H1 (cell line): ENCODE measurements at regions not wholly inside any gene's neighbourhood (a gene's known extent, or its start where the extent isn't known, plus 50 kb on each side); places are given as distances from the start of the nearest gene placed in this dataset.

Experiments used
- CTCF ChIA-PET: fragments of 300-600 bp; sonication (Branson Sonifier 250); formaldehyde crosslinking; loops from one replicate; lab custom pipeline; 2021; ENCODE audit not compliant: partially characterized antibody; lab: Charles Lee
- POLR2A ChIA-PET: fragments of 300-600 bp; sonication (Branson Sonifier 250); formaldehyde crosslinking; loops from one replicate; lab custom pipeline; 2021; ENCODE audit warnings: inconsistent platforms; ENCODE audit not compliant: partially characterized antibody; lab: Charles Lee
- DNase-seq, 2 experiments: peaks; one replicate each; pipeline versions ENCODE4 v3.0.0 to v3.0.0-alpha.2; 2010 to 2022; ENCODE audit warnings: low spot score in 2 of 2, low read depth in 1 of 2, mixed read lengths in 1 of 2
- FAIRE-seq: peaks from 2 replicates; lab custom pipeline; 2011; peaks lifted over from hg19 to GRCh38; lab: Jason Lieb, UNC
- H2AFZ ChIP-seq: 2 replicates; pipeline ENCODE4 v1.8.1; 2012; ENCODE audit warnings: low read length, inconsistent platforms
- H2AK5ac ChIP-seq: 2 replicates; pipeline ENCODE4 v1.6.1; 2013; ENCODE audit warnings: low read depth, low read length
- H2BK120ac ChIP-seq: replicated peaks from 2 replicates; pipeline ENCODE3; 2013; ENCODE audit warnings: low read depth, low read length, inconsistent platforms
- H2BK12ac ChIP-seq: 2 replicates; pipeline ENCODE4 v1.6.1; 2013; ENCODE audit warnings: low read depth, low read length
- H2BK15ac ChIP-seq: 2 replicates; pipeline ENCODE4 v1.6.1; 2013; ENCODE audit warnings: low read length
- H2BK20ac ChIP-seq: 2 replicates; pipeline ENCODE4 v1.6.1; 2013; ENCODE audit warnings: low read length
- H2BK5ac ChIP-seq: 2 replicates; pipeline ENCODE4 v1.6.1; 2013; ENCODE audit warnings: low read depth, low read length
- H3K14ac ChIP-seq: 2 replicates; pipeline ENCODE4 v1.6.1; 2013; ENCODE audit warnings: inconsistent platforms; ENCODE audit not compliant: insufficient read length
- H3K18ac ChIP-seq: 2 replicates; pipeline ENCODE4 v1.6.1; 2013; ENCODE audit warnings: low read length; ENCODE audit errors: extremely low read depth
- H3K23ac ChIP-seq: 2 replicates; pipeline ENCODE4 v1.6.1; 2013; ENCODE audit warnings: inconsistent platforms; ENCODE audit not compliant: insufficient read length
- H3K23me2 ChIP-seq: 2 replicates; pipeline ENCODE4 v1.6.1; 2013; ENCODE audit warnings: low read depth, low read length
- H3K27ac ChIP-seq: 2 replicates; pipeline ENCODE4 v1.6.1; 2011; ENCODE audit warnings: low read depth, low read length, inconsistent platforms
- H3K27me3 ChIP-seq, 4 experiments: replicated peaks in 1 of 4; 1 replicate in 1 of 4; 2 replicates in 3 of 4; pipeline versions ENCODE4 v1.6.1 to v1.8.1; 2011 to 2013; ENCODE audit warnings: low read length in 3 of 4, mild to moderate bottlenecking in 3 of 4, inconsistent platforms in 2 of 4, mixed read lengths in 2 of 4, moderate library complexity in 1 of 4; ENCODE audit not compliant: control insufficient read depth in 3 of 4, insufficient read depth in 3 of 4; ENCODE audit errors: extremely low read depth in 1 of 4
- H3K36me3 ChIP-seq, 4 experiments: 2 replicates each; pipeline versions ENCODE4 v1.6.1 to v1.8.1; 2011 to 2013; ENCODE audit warnings: mild to moderate bottlenecking in 4 of 4, low read length in 3 of 4, moderate library complexity in 2 of 4, control low read depth in 1 of 4, inconsistent platforms in 1 of 4; ENCODE audit not compliant: insufficient read depth in 4 of 4, control insufficient read depth in 2 of 4
- H3K4ac ChIP-seq: replicated peaks from 2 replicates; pipeline ENCODE3; 2013; ENCODE audit warnings: low read length, low read depth, mixed read lengths, inconsistent platforms; ENCODE audit not compliant: insufficient read length
- H3K4me1 ChIP-seq, 4 experiments: replicated peaks in 1 of 4; 1 replicate in 1 of 4; 2 replicates in 3 of 4; pipeline versions ENCODE4 v1.6.1 to v1.8.1; 2011 to 2013; ENCODE audit warnings: low read length in 3 of 4, inconsistent platforms in 2 of 4, mixed read lengths in 1 of 4; ENCODE audit not compliant: insufficient read depth in 4 of 4, control insufficient read depth in 3 of 4
- H3K4me2 ChIP-seq, 2 experiments: 2 replicates each; pipeline versions ENCODE4 v1.6.1 to v1.8.1; 2011 to 2013; ENCODE audit warnings: low read depth in 2 of 2, low read length in 2 of 2, control low read depth in 1 of 2, inconsistent platforms in 1 of 2, mild to moderate bottlenecking in 1 of 2; ENCODE audit not compliant: insufficient read depth in 1 of 2
- H3K4me3 ChIP-seq, 4 experiments: fragments of 200-600, 300-600 bp in 1 of 4; sonication (generic), shearing (Covaris generic), sonication (Bioruptor Twin) in 1 of 4; 2 replicates each; pipeline versions ENCODE4 v1.5.1 to v1.8.1; 2011 to 2016; ENCODE audit warnings: low read length in 4 of 4, low read depth in 3 of 4, control low read depth in 2 of 4, inconsistent platforms in 2 of 4, mild to moderate bottlenecking in 2 of 4, mixed read lengths in 1 of 4, moderate library complexity in 1 of 4; ENCODE audit not compliant: insufficient read depth in 2 of 4; ENCODE audit errors: extremely low read depth in 1 of 4
- H3K56ac ChIP-seq: replicated peaks from 2 replicates; pipeline ENCODE3; 2013; ENCODE audit warnings: low read depth, mild to moderate bottlenecking, mixed read lengths, low read length, inconsistent platforms; ENCODE audit not compliant: insufficient read length
- H3K79me1 ChIP-seq: 2 replicates; pipeline ENCODE4 v1.6.1; 2013; ENCODE audit warnings: low read depth, low read length, control low read depth
- H3K79me2 ChIP-seq, 2 experiments: 2 replicates each; pipeline versions ENCODE4 v1.6.1 to v1.8.1; 2012 to 2013; ENCODE audit warnings: low read length in 2 of 2, mild to moderate bottlenecking in 2 of 2, inconsistent platforms in 1 of 2; ENCODE audit not compliant: insufficient read depth in 2 of 2, control insufficient read depth in 1 of 2
- H3K9ac ChIP-seq, 4 experiments: replicated peaks in 1 of 4; 1 replicate in 1 of 4; 2 replicates in 3 of 4; pipeline versions ENCODE4 v1.6.1 to v1.8.1; 2011 to 2013; ENCODE audit warnings: low read depth in 3 of 4, low read length in 3 of 4, control low read depth in 2 of 4, mild to moderate bottlenecking in 2 of 4, moderate library complexity in 2 of 4, inconsistent platforms in 1 of 4; ENCODE audit errors: extremely low read depth in 1 of 4
- H3K9me3 ChIP-seq, 2 experiments: 2 replicates each; pipeline versions ENCODE4 v1.6.1 to v1.8.1; 2012 to 2013; ENCODE audit warnings: mild to moderate bottlenecking in 2 of 2, moderate library complexity in 2 of 2, control low read depth in 1 of 2, inconsistent platforms in 1 of 2, low read depth in 1 of 2, low read length in 1 of 2, mixed read lengths in 1 of 2; ENCODE audit not compliant: insufficient read depth in 2 of 2
- H4K20me1 ChIP-seq, 2 experiments: replicated peaks in 1 of 2; 2 replicates each; pipeline versions ENCODE3 to v1.8.1; 2011 to 2013; ENCODE audit warnings: inconsistent platforms in 2 of 2, low read length in 2 of 2, mild to moderate bottlenecking in 1 of 2; ENCODE audit not compliant: insufficient read depth in 2 of 2, control insufficient read depth in 1 of 2
- H4K5ac ChIP-seq: 2 replicates; pipeline ENCODE4 v1.6.1; 2013; ENCODE audit warnings: low read length, low read depth, mixed read lengths, inconsistent platforms; ENCODE audit not compliant: insufficient read length
- H4K8ac ChIP-seq: 2 replicates; pipeline ENCODE4 v1.8.0; 2013; ENCODE audit warnings: mild to moderate bottlenecking, moderate library complexity, low read length, inconsistent platforms; ENCODE audit not compliant: insufficient read depth; ENCODE audit errors: extremely low read depth
- H4K91ac ChIP-seq: replicated peaks from 2 replicates; pipeline ENCODE3; 2013; ENCODE audit warnings: low read length, mixed read lengths, inconsistent platforms; ENCODE audit not compliant: insufficient read length
- BCL11A ChIP-seq, 2 experiments: IDR thresholded peaks; one replicate each; pipeline ENCODE4 v1.6.1; 2011; ENCODE audit warnings: low read depth in 2 of 2, low read length in 2 of 2, mild to moderate bottlenecking in 2 of 2
- CBX8 ChIP-seq: fragments of 300-800, 300-1000 bp; sonication (generic); IDR thresholded peaks from 2 replicates; pipeline ENCODE4 v1.7.1; 2016; ENCODE audit warnings: low read depth, low read length, borderline replicate concordance
- CHD1 ChIP-seq: IDR thresholded peaks from 2 replicates; pipeline ENCODE4 v1.6.1; 2012; ENCODE audit warnings: low read depth, low read length, improper control_type of control experiment
- GTF2F1 ChIP-seq: IDR thresholded peaks from 2 replicates; pipeline ENCODE4 v1.6.1; 2012; ENCODE audit warnings: low read depth, low read length, improper control_type of control experiment, borderline replicate concordance
- HDAC2 ChIP-seq, 2 experiments: fragments of 300-600 bp in 1 of 2; sonication (generic) in 1 of 2; IDR thresholded peaks; 2 replicates each; pipeline ENCODE4 v1.6.1; 2011 to 2012; ENCODE audit warnings: low read depth in 2 of 2, low read length in 2 of 2, mild to moderate bottlenecking in 2 of 2, moderate library complexity in 2 of 2, borderline replicate concordance in 1 of 2, inconsistent platforms in 1 of 2
- HDAC6 ChIP-seq: IDR thresholded peaks from one replicate; pipeline ENCODE4 v1.7.1; 2012; ENCODE audit warnings: low read depth, mild to moderate bottlenecking, inconsistent platforms, low read length, moderate library complexity
- NANOG ChIP-seq: IDR thresholded peaks from 2 replicates; pipeline ENCODE4 v1.6.1; 2011; ENCODE audit warnings: low read length, low read depth, mild to moderate bottlenecking, inconsistent platforms; ENCODE audit not compliant: insufficient read depth, poor library complexity, severe bottlenecking
- POLR2A ChIP-seq, 2 experiments: IDR thresholded peaks; 1 replicate in 1 of 2; 2 replicates in 1 of 2; pipeline ENCODE4 v1.6.1; 2011; ENCODE audit warnings: low read depth in 2 of 2, low read length in 2 of 2, mild to moderate bottlenecking in 2 of 2; ENCODE audit errors: control extremely low read depth in 1 of 2
- SIN3A ChIP-seq, 2 experiments: IDR thresholded peaks in 1 of 2; conservative IDR thresholded peaks in 1 of 2; 2 replicates each; pipeline ENCODE4 v1.6.1; 2011 to 2012; ENCODE audit warnings: low read length in 2 of 2, improper control_type of control experiment in 1 of 2, low read depth in 1 of 2, mild to moderate bottlenecking in 1 of 2
- TAF7 ChIP-seq: optimal IDR thresholded peaks from 2 replicates; pipeline ENCODE3; 2011; ENCODE audit warnings: low read depth, mild to moderate bottlenecking, inconsistent platforms, low read length, moderate library complexity, borderline replicate concordance
- TBP ChIP-seq: IDR thresholded peaks from 2 replicates; pipeline ENCODE4 v1.6.1; 2011; ENCODE audit warnings: low read depth, low read length, improper control_type of control experiment
- USF2 ChIP-seq: IDR thresholded peaks from 2 replicates; pipeline ENCODE4 v1.6.1; 2011; ENCODE audit warnings: low read length, improper control_type of control experiment
- ZNF274 ChIP-seq: IDR thresholded peaks from 2 replicates; pipeline ENCODE4 v1.7.0; 2012; ENCODE audit warnings: low read length, borderline replicate concordance; ENCODE audit errors: extremely low read depth
- WGBS, 2 experiments: shearing (Covaris generic) in 1 of 2; methylation state at CpG; one replicate each; pipeline versions ENCODE4 v1.1.6 to v1.1.7; 2013 to 2015; ENCODE audit warnings: low lambda C conversion rate in 2 of 2, mixed read lengths in 2 of 2, inconsistent platforms in 1 of 2, low coverage in 1 of 2, missing lambda C conversion rate in 1 of 2; ENCODE audit not compliant: insufficient replicate concordance in 2 of 2, insufficient coverage in 1 of 2, insufficient read length in 1 of 2; ENCODE audit errors: extremely low coverage in 1 of 2, missing lambda C conversion rate in 1 of 2; 5-methylcytosine and 5-hydroxymethylcytosine counted together

GRCh38 chr1:209387969-209388329, 195.6 kb upstream of the CAMK1G start:
- no peak overlapping the region for H4K91ac ChIP-seq
- no peak overlapping the region for H2BK15ac ChIP-seq
- H3K4me3 ChIP-seq = no peak overlapping the region
- H3K4me1 ChIP-seq = peaks cover 3 to 18% (median 13%) of the 10 kb centered on the region in 4 experiments; a peak in 3 of 7 replicates
- no peak overlapping the region for H3K56ac ChIP-seq
- H3K27me3 ChIP-seq = no peaks in the 10 kb centered on the region
- no peaks in the 10 kb centered on the region for H3K79me1 ChIP-seq
- H3K14ac ChIP-seq = no peak overlapping the region
- no peak overlapping the region for H4K8ac ChIP-seq
- FAIRE-seq = no peak
- no peaks in the 10 kb centered on the region for H3K36me3 ChIP-seq
- ChIA-PET POLR2A (interaction anchor here (1.0 kb wide), 1 partner anchor 40 kb away, joined by 3 read pairs; no protein-coding TSS in a partner anchor), CTCF (interaction anchor here (0.6 to 1.9 kb wide), 5 partner anchors 12 to 185 kb away, joined by 3 to 6 read pairs (median 4); no protein-coding TSS in a partner anchor)
- no peak overlapping the region for H4K5ac ChIP-seq
- H3K27ac ChIP-seq = no peak overlapping the region
- no peak overlapping the region for H2BK120ac ChIP-seq
- no peak overlapping the region for H3K4me2 ChIP-seq
- no peak overlapping the region for H3K18ac ChIP-seq
- H4K20me1 ChIP-seq = no peaks in the 10 kb centered on the region
- no peak overlapping the region for H2AFZ ChIP-seq
- H3K9me3 ChIP-seq = no peaks in the 10 kb centered on the region
- H3K79me2 ChIP-seq = no peaks in the 10 kb centered on the region
- H2BK12ac ChIP-seq = no peak overlapping the region
- H3K4ac ChIP-seq = no peak overlapping the region
- peak overlapping the region; percentile 32; the same call in 1 of the 2 replicates for H2AK5ac ChIP-seq
- H2BK5ac ChIP-seq = no peak overlapping the region; the same call in 1 of the 2 replicates
- 93% methylated on average over 2 of the region's 2 CpGs; no CpG with 5 or more reads in 1 of the 2 experiments for WGBS, 2 experiments
- no peak overlapping the region for H3K23ac ChIP-seq
- H3K23me2 ChIP-seq = no peaks in the 10 kb centered on the region
- no peak for DNase-seq
- no peak overlapping the region for H2BK20ac ChIP-seq
- no peak overlapping the region for H3K9ac ChIP-seq
- TF ChIP-seq GTF2F1 = no peak
- no peak for TF ChIP-seq TBP
- TF ChIP-seq POLR2A (IDR thresholded peaks at IDR 0.05; ENCODE audit: control extremely low read depth in 1 of 2, low read depth in 2 of 2, low read length in 2 of 2) = no peak
- TF ChIP-seq BCL11A (IDR thresholded peaks at IDR 0.05; ENCODE audit: low read depth in 2 of 2, low read length in 2 of 2) = no peak
- no peak for TF ChIP-seq CBX8
- no peak for TF ChIP-seq ZNF274
- no peak for TF ChIP-seq TAF7
- TF ChIP-seq SIN3A (conservative IDR thresholded peaks at IDR 0.05 in 1 of 2, IDR thresholded peaks at IDR 0.05 in 1 of 2; ENCODE audit: low read depth in 1 of 2, low read length in 2 of 2) = no peak
- TF ChIP-seq HDAC2 (IDR thresholded peaks at IDR 0.05; ENCODE audit: borderline replicate concordance in 1 of 2, low read depth in 2 of 2, low read length in 2 of 2) = no peak
- no peak for TF ChIP-seq NANOG
- no peak for TF ChIP-seq CHD1
- TF ChIP-seq USF2 = no peak
- TF ChIP-seq HDAC6 = no peak
